CD4-positive, alpha-beta T cell treated with Interleukin-4 for 1 hour (primary cell): ENCODE measurements at regions not wholly inside any gene's neighbourhood (a gene's known extent, or its start where the extent isn't known, plus 50 kb on each side); places are given as distances from the start of the nearest gene placed in this dataset.

Source experiments
- DNase-seq, 2 donors: peaks; one replicate each; pipeline ENCODE4 v3.0.0-alpha.2; 2020 to 2022

GRCh38 chr5:159609359-159609758 is 279.1 kb upstream of the IL12B start:
- no peak for DNase-seq

- DNase-seq = no peak
Observed at GRCh38 chr5:159610966-159611579, 280.8 kb upstream of the IL12B start.

- no peak for DNase-seq
Observed at GRCh38 chr5:159616952-159617351, 286.7 kb upstream of the IL12B start.

- no peak for DNase-seq
Observed at GRCh38 chr5:159619826-159620225, 289.5 kb upstream of the IL12B start.

- no peak for DNase-seq
Observed at GRCh38 chr5:159620853-159621540, 290.7 kb upstream of the IL12B start.

- no peak for DNase-seq
Observed at GRCh38 chr5:159628703-159629102, 287.6 kb upstream of the ADRA1B start.

- DNase-seq = no peak
Observed at GRCh38 chr5:159629158-159629557, 287.1 kb upstream of the ADRA1B start.

- DNase-seq = no peak
Observed at GRCh38 chr5:159630545-159630944, 285.7 kb upstream of the ADRA1B start.

GRCh38 chr5:159631001-159631400 is 285.3 kb upstream of the ADRA1B start:
- DNase-seq = no peak

GRCh38 chr5:159632866-159633265 is 283.4 kb upstream of the ADRA1B start:
- no peak for DNase-seq

GRCh38 chr5:159638481-159638880 is 277.8 kb upstream of the ADRA1B start:
- DNase-seq = no peak

- DNase-seq = no peak
Observed at GRCh38 chr5:159638954-159639559, 277.2 kb upstream of the ADRA1B start.

GRCh38 chr5:159639590-159639989 is 276.7 kb upstream of the ADRA1B start:
- DNase-seq = no peak

- DNase-seq = no peak
Observed at GRCh38 chr5:159640446-159640845, 275.8 kb upstream of the ADRA1B start.

- no peak for DNase-seq
Observed at GRCh38 chr5:159640921-159641320, 275.4 kb upstream of the ADRA1B start.

- no peak for DNase-seq
Observed at GRCh38 chr5:159641371-159642039, 274.8 kb upstream of the ADRA1B start.

GRCh38 chr5:159642379-159642778 is 273.9 kb upstream of the ADRA1B start:
- no peak for DNase-seq

- DNase-seq = no peak
Observed at GRCh38 chr5:159644053-159644452, 272.2 kb upstream of the ADRA1B start.

GRCh38 chr5:159645179-159645846 is 271.0 kb upstream of the ADRA1B start:
- DNase-seq = no peak

- no peak for DNase-seq
Observed at GRCh38 chr5:159650803-159651202, 265.5 kb upstream of the ADRA1B start.

GRCh38 chr5:159655757-159656409 is 260.4 kb upstream of the ADRA1B start:
- DNase-seq = no peak

- no peak for DNase-seq
Observed at GRCh38 chr5:159657298-159657697, 259.0 kb upstream of the ADRA1B start.

- DNase-seq = no peak
Observed at GRCh38 chr5:159657771-159658170, 258.5 kb upstream of the ADRA1B start.
